WTC11 (cell line): ENCODE measurements at regions not wholly inside any gene's neighbourhood (a gene's known extent, or its start where the extent isn't known, plus 50 kb on each side); places are given as distances from the start of the nearest gene placed in this dataset.
"Not testable (repeated sequence)": the region's sequence is repeated elsewhere in the genome, so short reads cannot be mapped to it uniquely, and the experiment has no call there.

Experiments
- ATAC-seq: fragments of 200-7000 bp; cut with Tn5 transposase; 2 replicates; pipeline ENCODE4 v1.10.0; 2021; ENCODE audit warnings: mild to moderate bottlenecking, moderate library complexity
- CTCF ChIA-PET: fragments of 300-600 bp; sonication (Branson Sonifier 250); formaldehyde crosslinking; loops from one replicate; lab custom pipeline; 2021; ENCODE audit warnings: antibody characterized with exemption; lab: Charles Lee
- POLR2A ChIA-PET: fragments of 350-600 bp; sonication (Branson Sonifier 250); formaldehyde crosslinking; loops from one replicate; lab custom pipeline; 2021; ENCODE audit warnings: antibody characterized with exemption; lab: Charles Lee
- DNase-seq: peaks from one replicate; pipeline ENCODE4 v3.0.0; 2021; ENCODE audit warnings: low spot score
- H3K27ac Mint-ChIP-seq: 2 replicates; pipeline ENCODE4 v1.8.0; 2021; ENCODE audit warnings: mixed read lengths
- H3K27me3 Mint-ChIP-seq: 2 replicates; pipeline ENCODE4 v1.8.0; 2021; ENCODE audit warnings: low read depth, mild to moderate bottlenecking, moderate library complexity, mixed read lengths
- H3K36me3 Mint-ChIP-seq: 2 replicates; pipeline ENCODE4 v1.8.0; 2021; ENCODE audit warnings: mixed read lengths
- H3K4me1 Mint-ChIP-seq: 2 replicates; pipeline ENCODE4 v1.8.0; 2022; ENCODE audit warnings: mixed read lengths
- H3K4me3 Mint-ChIP-seq: 2 replicates; pipeline ENCODE4 v1.8.0; 2021; ENCODE audit warnings: mild to moderate bottlenecking, moderate library complexity, mixed read lengths
- H3K9me3 Mint-ChIP-seq: 2 replicates; pipeline ENCODE4 v1.8.0; 2021; ENCODE audit warnings: mixed read lengths
- CBFB ChIP-seq: sonication (generic); formaldehyde crosslinking; IDR thresholded peaks from 2 replicates; pipeline ENCODE4 v1.8.1; 2022; ENCODE audit warnings: mild to moderate bottlenecking, low read depth, missing genetic modification reagents
- ELF4 ChIP-seq: sonication (generic); formaldehyde crosslinking; IDR thresholded peaks from 2 replicates; pipeline ENCODE4 v1.8.1; 2022; ENCODE audit warnings: low read depth, mild to moderate bottlenecking, moderate library complexity, missing genetic modification reagents
- FOXJ3 ChIP-seq: sonication (generic); formaldehyde crosslinking; IDR thresholded peaks from 2 replicates; pipeline ENCODE4 v1.9.0; 2021; ENCODE audit warnings: missing genetic modification reagents, mild to moderate bottlenecking, borderline replicate concordance
- JUN ChIP-seq: sonication (generic); formaldehyde crosslinking; IDR thresholded peaks from 2 replicates; pipeline ENCODE4 v1.8.0; 2023; ENCODE audit warnings: mild to moderate bottlenecking, missing genetic modification reagents
- NFATC4 ChIP-seq: fragments of 250-450 bp; sonication (Bioruptor Pico); IDR thresholded peaks from 2 replicates; pipeline ENCODE4 v1.9.0; 2021; ENCODE audit warnings: mild to moderate bottlenecking
- NR3C1 ChIP-seq: sonication (generic); formaldehyde crosslinking; conservative IDR thresholded peaks from 2 replicates; pipeline ENCODE4 v1.8.1; 2023; ENCODE audit warnings: low read depth, mild to moderate bottlenecking, missing genetic modification reagents
- OVOL2 ChIP-seq: fragments of 250-450 bp; sonication (Bioruptor Pico); IDR thresholded peaks from 2 replicates; pipeline ENCODE4 v1.9.0; 2021; ENCODE audit warnings: mild to moderate bottlenecking, borderline replicate concordance
- ZNF317 ChIP-seq: sonication (generic); formaldehyde crosslinking; IDR thresholded peaks from 2 replicates; pipeline ENCODE4 v1.8.1; 2023; ENCODE audit warnings: low read depth, mild to moderate bottlenecking, moderate library complexity, missing genetic modification reagents, borderline replicate concordance
- ZNF423 ChIP-seq: fragments of 250-450 bp; sonication (Bioruptor Pico); IDR thresholded peaks from 2 replicates; pipeline ENCODE4 v2.1.2; 2022; ENCODE audit warnings: mild to moderate bottlenecking, moderate library complexity
- TF ChIP-seq, protein P1 (sequence below): fragments of 250-450 bp; sonication (Bioruptor Pico); IDR thresholded peaks from 2 replicates; pipeline ENCODE4 v2.1.2; 2022; ENCODE audit warnings: mild to moderate bottlenecking, moderate library complexity
- TF ChIP-seq, protein P2 (sequence below): sonication (generic); formaldehyde crosslinking; IDR thresholded peaks from 2 replicates; pipeline ENCODE4 v1.8.1; 2022; ENCODE audit warnings: low read depth, mild to moderate bottlenecking, moderate library complexity, missing genetic modification reagents, borderline replicate concordance
- TF ChIP-seq, protein P3 (sequence below): sonication (generic); formaldehyde crosslinking; IDR thresholded peaks from 2 replicates; pipeline ENCODE4 v1.8.0; 2022; ENCODE audit warnings: mild to moderate bottlenecking, missing genetic modification reagents
- TF ChIP-seq, protein P4 (sequence below): sonication (generic); formaldehyde crosslinking; IDR thresholded peaks from 2 replicates; pipeline ENCODE4 v1.8.1; 2023; ENCODE audit warnings: mild to moderate bottlenecking, missing genetic modification reagents
- TF ChIP-seq, protein P5 (sequence below): sonication (generic); formaldehyde crosslinking; conservative IDR thresholded peaks from 2 replicates; pipeline ENCODE4 v1.8.1; 2023; ENCODE audit warnings: mild to moderate bottlenecking, low read depth, missing genetic modification reagents, moderate library complexity
- TF ChIP-seq, protein P6 (sequence below): fragments of 250-450 bp; sonication (Bioruptor Pico); IDR thresholded peaks from 2 replicates; pipeline ENCODE4 v1.8.0; 2021; ENCODE audit warnings: mild to moderate bottlenecking
- TF ChIP-seq, protein P7 (sequence below): sonication (generic); formaldehyde crosslinking; IDR thresholded peaks from 2 replicates; pipeline ENCODE4 v1.8.1; 2022; ENCODE audit warnings: mild to moderate bottlenecking, missing genetic modification reagents, moderate library complexity, borderline replicate concordance

DNA sequence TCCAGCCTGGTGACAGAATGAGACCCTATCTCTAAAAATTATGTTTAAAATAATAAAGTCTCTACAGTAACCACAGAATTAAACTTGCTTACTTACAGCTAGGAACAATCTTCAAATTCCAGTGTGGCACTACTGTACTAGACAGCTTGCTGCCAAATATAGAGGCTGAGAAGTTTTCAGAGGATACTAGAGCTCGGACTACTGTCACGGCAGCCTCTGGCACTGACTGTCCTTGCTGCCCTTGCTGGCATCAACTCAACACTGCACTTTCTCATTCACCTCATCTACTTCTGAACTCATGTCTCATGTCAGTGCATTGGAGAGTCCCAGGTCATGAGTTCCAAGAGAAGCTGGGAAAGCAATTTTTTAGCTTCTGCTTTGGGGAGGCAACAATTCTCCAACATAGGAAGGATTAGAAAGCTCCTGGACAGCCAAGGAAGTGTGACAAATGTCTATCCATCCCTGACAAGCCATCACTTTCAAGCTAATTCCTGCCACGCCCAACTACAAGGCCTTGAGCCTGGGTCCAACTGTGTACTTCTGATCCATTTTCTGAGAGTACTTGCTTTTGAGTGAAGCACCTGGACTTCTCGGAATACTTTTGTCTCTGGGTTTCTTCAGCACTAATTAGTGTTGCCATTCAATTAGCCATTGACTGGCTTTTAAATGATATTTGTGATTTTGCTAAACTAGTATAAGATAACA lies 98.6 kb upstream of the NR3C2 start:
- ChIA-PET CTCF (no interaction called here), POLR2A (no interaction called here)
- ATAC-seq: no peak
- no peaks in the 10 kb centered on the region for H3K27me3 Mint-ChIP-seq
- H3K27ac Mint-ChIP-seq: no peak overlapping the region
- no peak for TF ChIP-seq ZNF317 (CRISPR knock-in tag)
- TF ChIP-seq OVOL2 (CRISPR knock-in tag): no peak
- no peak for TF ChIP-seq JUN (CRISPR knock-in tag)
- no peak for TF ChIP-seq NFATC4
- TF ChIP-seq ELF4: no peak
- TF ChIP-seq, protein P1, sequence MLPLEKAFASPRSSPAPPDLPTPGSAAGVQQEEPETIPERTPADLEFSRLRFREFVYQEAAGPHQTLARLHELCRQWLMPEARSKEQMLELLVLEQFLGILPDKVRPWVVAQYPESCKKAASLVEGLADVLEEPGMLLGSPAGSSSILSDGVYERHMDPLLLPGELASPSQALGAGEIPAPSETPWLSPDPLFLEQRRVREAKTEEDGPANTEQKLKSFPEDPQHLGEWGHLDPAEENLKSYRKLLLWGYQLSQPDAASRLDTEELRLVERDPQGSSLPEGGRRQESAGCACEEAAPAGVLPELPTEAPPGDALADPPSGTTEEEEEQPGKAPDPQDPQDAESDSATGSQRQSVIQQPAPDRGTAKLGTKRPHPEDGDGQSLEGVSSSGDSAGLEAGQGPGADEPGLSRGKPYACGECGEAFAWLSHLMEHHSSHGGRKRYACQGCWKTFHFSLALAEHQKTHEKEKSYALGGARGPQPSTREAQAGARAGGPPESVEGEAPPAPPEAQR (CRISPR knock-in tag): no peak
- TF ChIP-seq, protein P2, sequence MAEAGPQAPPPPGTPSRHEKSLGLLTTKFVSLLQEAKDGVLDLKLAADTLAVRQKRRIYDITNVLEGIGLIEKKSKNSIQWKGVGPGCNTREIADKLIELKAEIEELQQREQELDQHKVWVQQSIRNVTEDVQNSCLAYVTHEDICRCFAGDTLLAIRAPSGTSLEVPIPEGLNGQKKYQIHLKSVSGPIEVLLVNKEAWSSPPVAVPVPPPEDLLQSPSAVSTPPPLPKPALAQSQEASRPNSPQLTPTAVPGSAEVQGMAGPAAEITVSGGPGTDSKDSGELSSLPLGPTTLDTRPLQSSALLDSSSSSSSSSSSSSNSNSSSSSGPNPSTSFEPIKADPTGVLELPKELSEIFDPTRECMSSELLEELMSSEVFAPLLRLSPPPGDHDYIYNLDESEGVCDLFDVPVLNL (CRISPR knock-in tag): no peak
- TF ChIP-seq, protein P3, sequence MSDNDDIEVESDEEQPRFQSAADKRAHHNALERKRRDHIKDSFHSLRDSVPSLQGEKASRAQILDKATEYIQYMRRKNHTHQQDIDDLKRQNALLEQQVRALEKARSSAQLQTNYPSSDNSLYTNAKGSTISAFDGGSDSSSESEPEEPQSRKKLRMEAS: no peak
- TF ChIP-seq ZNF423 (CRISPR knock-in tag): no peak
- no peak for TF ChIP-seq NR3C1 (CRISPR knock-in tag)
- TF ChIP-seq, protein P4, sequence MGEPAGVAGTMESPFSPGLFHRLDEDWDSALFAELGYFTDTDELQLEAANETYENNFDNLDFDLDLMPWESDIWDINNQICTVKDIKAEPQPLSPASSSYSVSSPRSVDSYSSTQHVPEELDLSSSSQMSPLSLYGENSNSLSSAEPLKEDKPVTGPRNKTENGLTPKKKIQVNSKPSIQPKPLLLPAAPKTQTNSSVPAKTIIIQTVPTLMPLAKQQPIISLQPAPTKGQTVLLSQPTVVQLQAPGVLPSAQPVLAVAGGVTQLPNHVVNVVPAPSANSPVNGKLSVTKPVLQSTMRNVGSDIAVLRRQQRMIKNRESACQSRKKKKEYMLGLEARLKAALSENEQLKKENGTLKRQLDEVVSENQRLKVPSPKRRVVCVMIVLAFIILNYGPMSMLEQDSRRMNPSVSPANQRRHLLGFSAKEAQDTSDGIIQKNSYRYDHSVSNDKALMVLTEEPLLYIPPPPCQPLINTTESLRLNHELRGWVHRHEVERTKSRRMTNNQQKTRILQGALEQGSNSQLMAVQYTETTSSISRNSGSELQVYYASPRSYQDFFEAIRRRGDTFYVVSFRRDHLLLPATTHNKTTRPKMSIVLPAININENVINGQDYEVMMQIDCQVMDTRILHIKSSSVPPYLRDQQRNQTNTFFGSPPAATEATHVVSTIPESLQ: no peak
- TF ChIP-seq FOXJ3 (CRISPR knock-in tag): no peak
- TF ChIP-seq CBFB: no peak
- TF ChIP-seq, protein P5, sequence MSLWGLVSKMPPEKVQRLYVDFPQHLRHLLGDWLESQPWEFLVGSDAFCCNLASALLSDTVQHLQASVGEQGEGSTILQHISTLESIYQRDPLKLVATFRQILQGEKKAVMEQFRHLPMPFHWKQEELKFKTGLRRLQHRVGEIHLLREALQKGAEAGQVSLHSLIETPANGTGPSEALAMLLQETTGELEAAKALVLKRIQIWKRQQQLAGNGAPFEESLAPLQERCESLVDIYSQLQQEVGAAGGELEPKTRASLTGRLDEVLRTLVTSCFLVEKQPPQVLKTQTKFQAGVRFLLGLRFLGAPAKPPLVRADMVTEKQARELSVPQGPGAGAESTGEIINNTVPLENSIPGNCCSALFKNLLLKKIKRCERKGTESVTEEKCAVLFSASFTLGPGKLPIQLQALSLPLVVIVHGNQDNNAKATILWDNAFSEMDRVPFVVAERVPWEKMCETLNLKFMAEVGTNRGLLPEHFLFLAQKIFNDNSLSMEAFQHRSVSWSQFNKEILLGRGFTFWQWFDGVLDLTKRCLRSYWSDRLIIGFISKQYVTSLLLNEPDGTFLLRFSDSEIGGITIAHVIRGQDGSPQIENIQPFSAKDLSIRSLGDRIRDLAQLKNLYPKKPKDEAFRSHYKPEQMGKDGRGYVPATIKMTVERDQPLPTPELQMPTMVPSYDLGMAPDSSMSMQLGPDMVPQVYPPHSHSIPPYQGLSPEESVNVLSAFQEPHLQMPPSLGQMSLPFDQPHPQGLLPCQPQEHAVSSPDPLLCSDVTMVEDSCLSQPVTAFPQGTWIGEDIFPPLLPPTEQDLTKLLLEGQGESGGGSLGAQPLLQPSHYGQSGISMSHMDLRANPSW (CRISPR knock-in tag): no peak
- TF ChIP-seq, protein P6, sequence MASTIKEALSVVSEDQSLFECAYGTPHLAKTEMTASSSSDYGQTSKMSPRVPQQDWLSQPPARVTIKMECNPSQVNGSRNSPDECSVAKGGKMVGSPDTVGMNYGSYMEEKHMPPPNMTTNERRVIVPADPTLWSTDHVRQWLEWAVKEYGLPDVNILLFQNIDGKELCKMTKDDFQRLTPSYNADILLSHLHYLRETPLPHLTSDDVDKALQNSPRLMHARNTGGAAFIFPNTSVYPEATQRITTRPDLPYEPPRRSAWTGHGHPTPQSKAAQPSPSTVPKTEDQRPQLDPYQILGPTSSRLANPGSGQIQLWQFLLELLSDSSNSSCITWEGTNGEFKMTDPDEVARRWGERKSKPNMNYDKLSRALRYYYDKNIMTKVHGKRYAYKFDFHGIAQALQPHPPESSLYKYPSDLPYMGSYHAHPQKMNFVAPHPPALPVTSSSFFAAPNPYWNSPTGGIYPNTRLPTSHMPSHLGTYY (CRISPR knock-in tag): no peak
- H3K9me3 Mint-ChIP-seq: no peaks in the 10 kb centered on the region
- H3K4me1 Mint-ChIP-seq: 0 out of 2 replicates have a peak, but pooled peaks cover 2% of the 10 kb centered on the region
- DNase-seq: no peak
- no peaks in the 10 kb centered on the region for H3K36me3 Mint-ChIP-seq
- H3K4me3 Mint-ChIP-seq: no peak overlapping the region

DNA sequence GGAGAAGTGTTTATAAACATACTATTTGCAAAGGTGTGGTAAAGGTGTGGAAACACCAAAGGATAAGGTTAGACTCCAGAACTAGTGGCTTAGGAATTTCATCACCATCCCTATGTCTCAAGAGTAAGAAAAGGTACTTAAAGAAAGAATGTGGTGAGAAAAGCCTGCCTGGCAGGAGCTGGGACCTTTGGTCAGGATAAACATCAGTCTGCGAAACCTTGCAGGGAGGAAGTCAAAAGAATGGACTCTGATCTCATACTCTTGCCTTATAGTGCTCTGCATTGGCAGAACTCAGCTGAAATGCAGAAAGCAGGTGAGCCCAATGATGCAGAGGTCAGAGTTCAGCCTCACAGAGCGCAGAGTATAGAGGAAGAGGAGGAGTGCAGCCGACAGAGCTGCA lies 97.2 kb upstream of the NR3C2 start:
- Mint-ChIP-seq H3K27ac (no peak overlapping the region), H3K4me1 (0 out of 2 replicates have a peak, but pooled peaks cover 2% of the 10 kb centered on the region), H3K27me3 (no peaks in the 10 kb centered on the region), H3K9me3 (peaks cover 14% of the 10 kb centered on the region), H3K36me3 (peaks cover 7% of the 10 kb centered on the region), H3K4me3 (no peak overlapping the region)
- POLR2A ChIA-PET: no interaction called here
- TF ChIP-seq, protein P7, sequence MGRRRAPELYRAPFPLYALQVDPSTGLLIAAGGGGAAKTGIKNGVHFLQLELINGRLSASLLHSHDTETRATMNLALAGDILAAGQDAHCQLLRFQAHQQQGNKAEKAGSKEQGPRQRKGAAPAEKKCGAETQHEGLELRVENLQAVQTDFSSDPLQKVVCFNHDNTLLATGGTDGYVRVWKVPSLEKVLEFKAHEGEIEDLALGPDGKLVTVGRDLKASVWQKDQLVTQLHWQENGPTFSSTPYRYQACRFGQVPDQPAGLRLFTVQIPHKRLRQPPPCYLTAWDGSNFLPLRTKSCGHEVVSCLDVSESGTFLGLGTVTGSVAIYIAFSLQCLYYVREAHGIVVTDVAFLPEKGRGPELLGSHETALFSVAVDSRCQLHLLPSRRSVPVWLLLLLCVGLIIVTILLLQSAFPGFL: no peak
- CTCF ChIA-PET: no interaction called here
- DNase-seq: no peak
- peak; percentile 71 for ATAC-seq

DNA sequence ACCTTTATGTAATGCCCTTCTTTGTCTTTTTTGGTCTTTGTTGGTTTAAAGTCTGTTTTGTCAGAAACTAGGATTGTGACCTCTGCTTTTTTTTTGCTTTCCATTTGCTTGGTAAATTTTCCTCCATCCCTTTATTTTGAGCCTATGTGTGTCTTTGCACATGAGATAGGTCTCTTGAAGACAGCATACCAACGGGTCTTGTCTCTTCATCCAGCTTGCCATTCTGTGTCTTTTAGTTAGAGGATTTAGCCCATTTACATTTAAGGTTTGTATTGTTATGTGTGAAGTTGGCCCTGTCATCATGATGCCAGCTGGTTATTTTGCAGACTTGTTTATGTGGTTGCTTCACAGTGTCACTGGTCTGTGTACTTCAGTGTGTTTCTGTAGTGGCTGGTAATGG lies 91.6 kb upstream of the NR3C2 start:
- H3K4me1 Mint-ChIP-seq, H3K27ac Mint-ChIP-seq, ATAC-seq, H3K4me3 Mint-ChIP-seq, H3K27me3 Mint-ChIP-seq, DNase-seq, POLR2A ChIA-PET, CTCF ChIA-PET: not testable (repeated sequence)
- H3K9me3 Mint-ChIP-seq: peaks cover 55% of the 10 kb centered on the region
- H3K36me3 Mint-ChIP-seq: peaks cover 34% of the 10 kb centered on the region
